Testis (tissue), 2 donors: ENCODE measurements at regions not wholly inside any gene's neighbourhood (a gene's known extent, or its start where the extent isn't known, plus 50 kb on each side); places are given as distances from the start of the nearest gene placed in this dataset.

Source experiments
- CTCF ChIP-seq, 3 experiments: fragments of 450-650 bp in 2 of 3; fragments of 200-600 bp in 1 of 3; sonication (generic) in 1 of 3; IDR thresholded peaks; one replicate each; pipeline ENCODE4 v1.5.1; 2016 to 2019; ENCODE audit warnings: antibody characterized with exemption in 3 of 3, mild to moderate bottlenecking in 2 of 3, moderate library complexity in 1 of 3
- POLR2A ChIP-seq: fragments of 450-650 bp; IDR thresholded peaks from one replicate; pipeline ENCODE4 v1.6.1; 2017; ENCODE audit warnings: antibody characterized with exemption, mild to moderate bottlenecking, moderate library complexity

GRCh38 chr2:198387677-198388076 lies 583.3 kb downstream of the PLCL1 start:
- no peak for TF ChIP-seq CTCF (IDR thresholded peaks at IDR 0.05)
- TF ChIP-seq POLR2A = no peak
